ENCODE measurements at regions not wholly inside any gene's neighbourhood (a gene's known extent, or its start where the extent isn't known, plus 50 kb on each side); places are given as distances from the start of the nearest gene placed in this dataset.

GRCh38 chr9:1701113-1701512, 314.0 kb upstream of the SMARCA2 start:
- peaks cover 17% of the 10 kb centered on the region for H3K27me3 Mint-ChIP-seq (ENCODE audit: insufficient read depth)
- no peaks in the 10 kb centered on the region for H3K9me3 Mint-ChIP-seq
- no peaks in the 10 kb centered on the region for H3K4me1 Mint-ChIP-seq (ENCODE audit: low read depth)
- intact Hi-C loops (cut with micrococcal nuclease): no loop called here
- no peak for DNase-seq (ENCODE audit: low spot score)
- H3K36me3 Mint-ChIP-seq (ENCODE audit: low read depth): no peaks in the 10 kb centered on the region
- H3K27ac Mint-ChIP-seq: no peak overlapping the region
- no peak overlapping the region for H3K4me3 Mint-ChIP-seq

DNA sequence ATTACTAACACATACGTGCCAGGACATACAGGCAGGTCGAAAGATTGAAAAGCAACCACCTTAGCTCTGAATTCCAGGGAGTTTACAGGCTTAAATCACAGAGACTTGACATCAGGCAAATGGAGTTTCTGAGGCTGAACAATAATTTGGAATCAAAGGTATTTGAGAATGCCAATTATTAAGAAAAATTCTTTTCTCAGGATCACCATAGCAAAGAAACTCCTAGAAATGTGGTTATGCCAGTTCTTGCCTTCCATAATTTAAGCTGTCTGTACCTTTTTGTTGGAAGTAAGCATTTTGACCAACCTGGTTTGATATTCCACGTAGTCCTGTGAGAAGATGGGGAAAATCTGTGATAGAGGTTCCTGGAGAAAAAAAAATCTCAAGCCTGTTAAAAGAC, 312.4 kb upstream of the SMARCA2 start:
- Mint-ChIP-seq H3K27me3 (ENCODE audit: insufficient read depth) (peaks cover 14% of the 10 kb centered on the region), H3K4me3 (no peak overlapping the region), H3K9me3 (no peaks in the 10 kb centered on the region), H3K4me1 (ENCODE audit: low read depth) (no peaks in the 10 kb centered on the region), H3K27ac (no peak overlapping the region), H3K36me3 (ENCODE audit: low read depth) (no peaks in the 10 kb centered on the region)
- DNase-seq (ENCODE audit: low spot score): no peak
- intact Hi-C loops (cut with micrococcal nuclease): no loop called here

- H3K9me3 Mint-ChIP-seq: no peaks in the 10 kb centered on the region
- no peak overlapping the region for H3K27ac Mint-ChIP-seq
- intact Hi-C loops (cut with micrococcal nuclease): loop anchor here (5.0 kb wide), 2 partner anchors 235 to 380 kb away; no protein-coding TSS in a partner anchor
- no peaks in the 10 kb centered on the region for H3K4me1 Mint-ChIP-seq (ENCODE audit: low read depth)
- no peaks in the 10 kb centered on the region for H3K36me3 Mint-ChIP-seq (ENCODE audit: low read depth)
- no peak overlapping the region for H3K4me3 Mint-ChIP-seq
- DNase-seq (ENCODE audit: low spot score): no peak
- H3K27me3 Mint-ChIP-seq (ENCODE audit: insufficient read depth): peaks cover 12% of the 10 kb centered on the region
These were observed 307.9 kb upstream of the SMARCA2 start for GRCh38 chr9:1707291-1707690.

DNA sequence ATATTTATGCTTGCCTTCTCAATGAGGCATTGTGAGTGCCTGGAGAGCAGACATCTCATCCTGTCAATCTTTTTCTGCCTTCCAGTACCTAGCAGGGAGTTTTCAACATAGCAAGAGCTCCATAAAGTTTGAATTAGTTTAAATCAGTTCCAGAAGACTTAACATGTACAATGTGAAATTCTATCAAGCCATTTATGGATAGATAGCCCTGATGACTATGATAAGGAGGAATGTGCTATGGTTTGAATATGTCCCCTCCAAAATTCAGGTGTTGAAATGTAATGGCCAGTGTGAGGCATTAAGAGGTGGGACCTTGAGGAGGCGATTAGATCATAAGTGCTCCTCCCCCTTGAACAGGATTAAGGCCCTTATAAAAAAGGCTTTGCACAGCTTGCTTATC, 306.9 kb upstream of the SMARCA2 start:
- Mint-ChIP-seq H3K4me3 (no peak overlapping the region), H3K36me3 (ENCODE audit: low read depth) (no peaks in the 10 kb centered on the region), H3K27ac (no peak overlapping the region), H3K4me1 (ENCODE audit: low read depth) (no peaks in the 10 kb centered on the region), H3K9me3 (no peaks in the 10 kb centered on the region), H3K27me3 (ENCODE audit: insufficient read depth) (peaks cover 7% of the 10 kb centered on the region)
- no peak for DNase-seq (ENCODE audit: low spot score)
- intact Hi-C loops (cut with micrococcal nuclease): loop anchor here (5.0 kb wide), 2 partner anchors 234 to 379 kb away; no protein-coding TSS in a partner anchor

DNA sequence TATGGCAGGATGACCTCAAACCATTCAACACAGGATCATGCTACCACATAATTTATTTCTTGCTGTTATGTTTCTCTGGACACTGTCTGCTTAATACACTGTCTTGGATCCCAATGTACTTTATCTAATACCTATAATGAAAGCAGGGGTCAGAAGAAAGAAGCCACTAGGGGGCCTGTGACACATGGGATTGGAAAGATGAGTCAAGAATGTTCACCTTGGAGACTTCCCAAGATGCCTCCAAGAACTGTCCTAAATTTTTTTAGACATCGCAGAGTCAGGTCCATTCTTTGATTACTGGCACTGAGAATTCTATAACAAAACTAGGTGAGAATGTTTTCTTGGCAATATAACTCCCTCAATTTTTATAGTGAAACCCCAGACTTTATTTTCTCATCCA, 305.8 kb upstream of the SMARCA2 start:
- Mint-ChIP-seq H3K4me1 (ENCODE audit: low read depth) (no peaks in the 10 kb centered on the region), H3K4me3 (no peak overlapping the region), H3K27me3 (ENCODE audit: insufficient read depth) (peaks cover 5% of the 10 kb centered on the region), H3K36me3 (ENCODE audit: low read depth) (no peaks in the 10 kb centered on the region), H3K27ac (no peak overlapping the region), H3K9me3 (no peaks in the 10 kb centered on the region)
- DNase-seq (ENCODE audit: low spot score): no peak
- intact Hi-C loops (cut with micrococcal nuclease): loop anchor here (5.0 kb wide), 2 partner anchors 233 to 378 kb away; no protein-coding TSS in a partner anchor

DNA sequence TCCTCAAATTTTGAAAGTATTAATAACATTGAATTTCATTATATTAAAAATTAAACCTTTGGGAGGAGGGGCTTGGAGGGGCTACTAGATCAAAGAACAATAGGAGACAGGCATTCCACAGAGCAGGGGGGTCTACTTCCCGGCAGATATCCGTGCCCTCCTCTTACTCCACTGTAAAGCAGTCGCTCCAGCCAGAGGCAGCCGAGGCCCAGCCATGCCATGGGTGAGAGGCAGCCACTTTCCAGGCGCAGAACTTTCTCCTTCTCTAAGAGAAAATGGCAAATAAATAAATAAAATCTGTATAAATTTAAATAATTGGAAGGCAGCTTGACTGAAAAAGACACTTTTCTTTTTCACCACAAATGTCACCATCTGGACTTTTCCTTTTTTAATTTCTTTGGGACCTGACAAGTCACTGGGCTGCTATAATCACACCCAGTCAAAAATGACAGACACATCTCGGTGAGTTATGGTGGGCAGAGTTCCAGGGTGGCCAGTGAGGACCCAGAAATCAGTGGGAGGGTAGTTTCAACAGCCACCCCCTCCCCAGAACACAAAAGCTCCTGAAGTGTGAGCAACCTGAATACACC, 302.2 kb upstream of the SMARCA2 start:
- intact Hi-C loops (cut with micrococcal nuclease): no loop called here
- Mint-ChIP-seq H3K4me3 (no peak overlapping the region), H3K36me3 (ENCODE audit: low read depth) (no peaks in the 10 kb centered on the region), H3K9me3 (no peaks in the 10 kb centered on the region), H3K27ac (no peak overlapping the region), H3K4me1 (ENCODE audit: low read depth) (no peaks in the 10 kb centered on the region), H3K27me3 (ENCODE audit: insufficient read depth) (peaks cover 3% of the 10 kb centered on the region)
- no peak for DNase-seq (ENCODE audit: low spot score)

- Mint-ChIP-seq H3K27me3 (ENCODE audit: insufficient read depth) (peaks cover 2% of the 10 kb centered on the region), H3K4me3 (no peak overlapping the region), H3K9me3 (no peaks in the 10 kb centered on the region), H3K27ac (no peak overlapping the region), H3K36me3 (ENCODE audit: low read depth) (no peaks in the 10 kb centered on the region), H3K4me1 (ENCODE audit: low read depth) (no peaks in the 10 kb centered on the region)
- no peak for DNase-seq (ENCODE audit: low spot score)
- intact Hi-C loops (cut with micrococcal nuclease): no loop called here
These were observed 301.3 kb upstream of the SMARCA2 start for GRCh38 chr9:1713841-1714240.

GRCh38 chr9:1717882-1718281, 297.3 kb upstream of the SMARCA2 start:
- Mint-ChIP-seq H3K4me1 (ENCODE audit: low read depth) (no peaks in the 10 kb centered on the region), H3K27me3 (ENCODE audit: insufficient read depth) (peaks cover 2% of the 10 kb centered on the region), H3K27ac (no peak overlapping the region), H3K9me3 (no peaks in the 10 kb centered on the region), H3K36me3 (ENCODE audit: low read depth) (no peaks in the 10 kb centered on the region), H3K4me3 (no peak overlapping the region)
- intact Hi-C loops (cut with micrococcal nuclease): no loop called here
- no peak for DNase-seq (ENCODE audit: low spot score)

DNA sequence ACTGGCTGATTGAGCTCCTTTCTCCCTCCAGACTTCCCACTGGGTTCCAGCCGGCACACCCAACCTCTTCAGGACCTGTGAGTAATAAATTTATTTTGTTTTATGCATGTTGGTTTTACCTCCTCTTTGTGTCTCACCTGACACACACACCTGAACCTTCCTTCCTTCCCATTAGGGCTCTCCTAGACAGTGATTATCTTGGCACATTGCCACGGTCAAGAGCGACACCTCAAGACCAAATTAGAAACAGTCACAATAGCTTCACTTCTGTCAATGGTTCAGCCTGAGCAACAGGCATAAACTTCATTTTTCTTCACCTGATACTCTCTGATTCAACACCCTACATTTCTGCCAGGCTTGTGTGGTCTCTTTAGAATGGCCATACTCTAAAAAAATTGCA, 296.3 kb upstream of the SMARCA2 start:
- Mint-ChIP-seq H3K27me3 (ENCODE audit: insufficient read depth) (peaks cover 3% of the 10 kb centered on the region), H3K4me3 (no peak overlapping the region), H3K27ac (no peak overlapping the region), H3K36me3 (ENCODE audit: low read depth) (no peaks in the 10 kb centered on the region), H3K4me1 (ENCODE audit: low read depth) (no peaks in the 10 kb centered on the region), H3K9me3 (no peaks in the 10 kb centered on the region)
- DNase-seq (ENCODE audit: low spot score): no peak
- intact Hi-C loops (cut with micrococcal nuclease): no loop called here

- H3K36me3 Mint-ChIP-seq (ENCODE audit: low read depth): no peaks in the 10 kb centered on the region
- intact Hi-C loops (cut with micrococcal nuclease): no loop called here
- no peak overlapping the region for H3K27ac Mint-ChIP-seq
These were observed 294.0 kb upstream of the SMARCA2 start for GRCh38 chr9:1721196-1721595.

DNA sequence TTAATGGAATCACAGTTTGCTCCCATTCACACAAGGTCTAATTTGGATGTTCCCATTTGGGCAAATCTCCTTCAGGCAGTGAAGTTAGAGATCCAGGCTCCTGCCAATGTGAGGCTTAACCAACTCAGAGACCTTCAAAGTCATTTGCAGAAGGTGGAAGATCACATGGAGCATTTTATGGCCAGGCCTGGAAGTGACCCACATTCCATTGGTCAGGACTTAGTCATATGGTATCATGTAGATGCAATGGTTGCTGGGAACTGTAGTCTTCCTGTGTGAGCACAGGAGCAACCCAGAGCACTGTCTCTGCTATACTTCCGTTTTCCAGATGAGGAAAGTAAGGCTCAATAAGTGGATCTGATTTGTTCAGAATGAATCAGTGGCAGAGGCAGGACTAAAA, 292.7 kb upstream of the SMARCA2 start:
- intact Hi-C loops (cut with micrococcal nuclease): no loop called here

More at GRCh38 chr9:1721196-1721595, 294.0 kb upstream of the SMARCA2 start:
- H3K27me3 Mint-ChIP-seq (ENCODE audit: insufficient read depth): peaks cover 3% of the 10 kb centered on the region
- H3K9me3 Mint-ChIP-seq: no peaks in the 10 kb centered on the region
- H3K4me3 Mint-ChIP-seq: no peak overlapping the region
- no peak for DNase-seq (ENCODE audit: low spot score)
- no peaks in the 10 kb centered on the region for H3K4me1 Mint-ChIP-seq (ENCODE audit: low read depth)

GRCh38 chr9:1723522-1724015, 291.6 kb upstream of the SMARCA2 start:
- intact Hi-C loops (cut with micrococcal nuclease): no loop called here
- Mint-ChIP-seq H3K36me3 (ENCODE audit: low read depth) (no peaks in the 10 kb centered on the region), H3K27me3 (ENCODE audit: insufficient read depth) (peaks cover 3% of the 10 kb centered on the region), H3K27ac (no peak overlapping the region), H3K9me3 (no peaks in the 10 kb centered on the region), H3K4me3 (no peak overlapping the region), H3K4me1 (ENCODE audit: low read depth) (no peaks in the 10 kb centered on the region)
- DNase-seq (ENCODE audit: low spot score): no peak

More for the DNA sequence above, 292.7 kb upstream of the SMARCA2 start:
- Mint-ChIP-seq H3K9me3 (no peaks in the 10 kb centered on the region), H3K27ac (no peak overlapping the region), H3K27me3 (ENCODE audit: insufficient read depth) (peaks cover 3% of the 10 kb centered on the region), H3K36me3 (ENCODE audit: low read depth) (no peaks in the 10 kb centered on the region), H3K4me1 (ENCODE audit: low read depth) (no peaks in the 10 kb centered on the region), H3K4me3 (no peak overlapping the region)
- no peak for DNase-seq (ENCODE audit: low spot score)

GRCh38 chr9:1726993-1727759, 288.0 kb upstream of the SMARCA2 start:
- no peaks in the 10 kb centered on the region for H3K9me3 Mint-ChIP-seq
- no peak overlapping the region for H3K4me3 Mint-ChIP-seq
- DNase-seq (ENCODE audit: low spot score): no peak
- no peaks in the 10 kb centered on the region for H3K4me1 Mint-ChIP-seq (ENCODE audit: low read depth)
- intact Hi-C loops (cut with micrococcal nuclease): loop anchor here (1.0 kb wide), 1 partner anchor 360 kb away; no protein-coding TSS in a partner anchor
- H3K27me3 Mint-ChIP-seq (ENCODE audit: insufficient read depth): peaks cover 1% of the 10 kb centered on the region
- H3K27ac Mint-ChIP-seq: no peak overlapping the region
- no peaks in the 10 kb centered on the region for H3K36me3 Mint-ChIP-seq (ENCODE audit: low read depth)

All from activated T-helper 1 cell treated with anti-CD3 and anti-CD28 coated beads, Interleukin-12 subunit alpha, Interleukin-12 subunit beta, Interleukin-2, Interleukin-4 antibody, amounts not matched to agents 30 ng/mL and 10 ng/mL and 1 ng/mL, durations not matched to agents 14 hours and 24 hours and 36 hours (primary cell).